MM.1S (cell line): ENCODE measurements at regions not wholly inside any gene's neighbourhood (a gene's known extent, or its start where the extent isn't known, plus 50 kb on each side); places are given as distances from the start of the nearest gene placed in this dataset.

Experiments
- EZH2 ChIP-seq: fragments of 300-600 bp; sonication (generic); optimal IDR thresholded peaks from 2 replicates; pipeline ENCODE3; 2017; ENCODE audit warnings: low read depth, mild to moderate bottlenecking, antibody characterized with exemption, low read length, mixed read lengths
- TF ChIP-seq, protein P1 (sequence below): fragments of 300-600 bp; sonication (generic); IDR thresholded peaks from 2 replicates; pipeline ENCODE4 v1.5.1; 2016; ENCODE audit warnings: antibody characterized with exemption, low read length, mixed read lengths

DNA sequence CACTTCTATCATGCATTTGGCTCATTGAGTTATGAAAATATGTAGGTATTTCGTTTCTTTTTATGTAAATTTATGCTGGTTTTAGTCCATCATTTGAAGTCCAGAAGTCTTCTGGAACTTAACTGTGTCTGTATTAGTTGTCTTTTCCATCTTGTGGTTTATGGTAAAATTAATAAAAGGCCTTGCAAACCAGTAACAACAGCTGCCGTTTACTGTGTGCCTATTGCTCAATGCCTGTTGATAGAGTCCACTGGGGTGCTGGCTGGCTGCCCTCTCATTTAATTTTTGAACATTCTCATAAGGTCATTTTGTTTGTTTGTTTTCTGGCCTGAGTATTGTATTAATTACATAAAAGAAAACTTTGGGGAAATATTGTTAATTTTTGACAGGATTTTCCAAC, 98.0 kb downstream of the NAA11 start:
- TF ChIP-seq EZH2, result no peak
- TF ChIP-seq, protein P1, sequence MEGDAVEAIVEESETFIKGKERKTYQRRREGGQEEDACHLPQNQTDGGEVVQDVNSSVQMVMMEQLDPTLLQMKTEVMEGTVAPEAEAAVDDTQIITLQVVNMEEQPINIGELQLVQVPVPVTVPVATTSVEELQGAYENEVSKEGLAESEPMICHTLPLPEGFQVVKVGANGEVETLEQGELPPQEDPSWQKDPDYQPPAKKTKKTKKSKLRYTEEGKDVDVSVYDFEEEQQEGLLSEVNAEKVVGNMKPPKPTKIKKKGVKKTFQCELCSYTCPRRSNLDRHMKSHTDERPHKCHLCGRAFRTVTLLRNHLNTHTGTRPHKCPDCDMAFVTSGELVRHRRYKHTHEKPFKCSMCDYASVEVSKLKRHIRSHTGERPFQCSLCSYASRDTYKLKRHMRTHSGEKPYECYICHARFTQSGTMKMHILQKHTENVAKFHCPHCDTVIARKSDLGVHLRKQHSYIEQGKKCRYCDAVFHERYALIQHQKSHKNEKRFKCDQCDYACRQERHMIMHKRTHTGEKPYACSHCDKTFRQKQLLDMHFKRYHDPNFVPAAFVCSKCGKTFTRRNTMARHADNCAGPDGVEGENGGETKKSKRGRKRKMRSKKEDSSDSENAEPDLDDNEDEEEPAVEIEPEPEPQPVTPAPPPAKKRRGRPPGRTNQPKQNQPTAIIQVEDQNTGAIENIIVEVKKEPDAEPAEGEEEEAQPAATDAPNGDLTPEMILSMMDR, result no peak
